SHP77 (cell line): ENCODE measurements at regions not wholly inside any gene's neighbourhood (a gene's known extent, or its start where the extent isn't known, plus 50 kb on each side); places are given as distances from the start of the nearest gene placed in this dataset.
A peak's percentile ranks its signal among the peaks of the same experiment; 100 is the strongest.

Experiments
- DNase-seq, 2 experiments: peaks; one replicate each; lab custom pipeline; 2025; lab: John Stamatoyannopoulos, UW

DNA sequence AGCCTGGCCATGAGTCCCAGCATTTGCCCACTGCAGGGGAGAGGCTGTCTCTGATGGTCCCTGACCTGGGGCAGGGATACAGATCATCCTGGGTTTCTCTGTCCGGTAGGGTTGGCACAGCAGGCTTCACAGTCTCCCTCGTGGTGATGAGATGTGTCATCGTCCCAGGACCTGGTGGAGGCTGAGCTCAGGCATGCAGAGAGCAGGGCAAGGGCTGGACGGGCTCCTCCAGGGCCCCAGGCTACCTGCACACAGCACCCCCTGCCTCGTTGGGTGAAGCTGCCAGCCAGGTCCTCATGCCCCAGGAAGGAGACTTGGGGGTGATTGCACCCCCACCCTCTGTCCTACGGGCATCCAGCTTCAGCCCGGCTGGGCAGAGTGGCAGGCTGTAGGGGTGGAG, 155.8 kb upstream of the GSE1 start:
- no peak for DNase-seq

DNA sequence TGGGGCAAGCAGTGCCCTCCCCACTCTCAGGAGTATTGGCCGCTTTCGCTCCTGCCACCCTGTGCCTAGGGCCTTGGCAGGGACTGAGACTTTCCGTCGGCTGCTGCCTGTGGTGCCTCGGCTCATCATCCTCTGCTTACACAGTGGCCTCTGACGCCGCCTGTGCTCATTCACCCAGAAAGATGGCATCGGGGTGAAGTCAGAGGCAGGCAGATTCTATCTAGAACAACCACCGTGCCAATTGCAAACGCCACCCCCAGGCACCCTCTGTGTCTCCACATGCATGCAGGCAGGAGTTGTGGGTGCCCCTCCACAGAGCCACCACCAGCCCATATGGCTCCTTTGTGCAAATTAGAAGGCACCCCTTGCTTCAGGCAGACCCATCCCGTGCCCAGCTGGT, 154.2 kb upstream of the GSE1 start:
- DNase-seq = peak in 1 of 2 experiments; percentile 55

DNA sequence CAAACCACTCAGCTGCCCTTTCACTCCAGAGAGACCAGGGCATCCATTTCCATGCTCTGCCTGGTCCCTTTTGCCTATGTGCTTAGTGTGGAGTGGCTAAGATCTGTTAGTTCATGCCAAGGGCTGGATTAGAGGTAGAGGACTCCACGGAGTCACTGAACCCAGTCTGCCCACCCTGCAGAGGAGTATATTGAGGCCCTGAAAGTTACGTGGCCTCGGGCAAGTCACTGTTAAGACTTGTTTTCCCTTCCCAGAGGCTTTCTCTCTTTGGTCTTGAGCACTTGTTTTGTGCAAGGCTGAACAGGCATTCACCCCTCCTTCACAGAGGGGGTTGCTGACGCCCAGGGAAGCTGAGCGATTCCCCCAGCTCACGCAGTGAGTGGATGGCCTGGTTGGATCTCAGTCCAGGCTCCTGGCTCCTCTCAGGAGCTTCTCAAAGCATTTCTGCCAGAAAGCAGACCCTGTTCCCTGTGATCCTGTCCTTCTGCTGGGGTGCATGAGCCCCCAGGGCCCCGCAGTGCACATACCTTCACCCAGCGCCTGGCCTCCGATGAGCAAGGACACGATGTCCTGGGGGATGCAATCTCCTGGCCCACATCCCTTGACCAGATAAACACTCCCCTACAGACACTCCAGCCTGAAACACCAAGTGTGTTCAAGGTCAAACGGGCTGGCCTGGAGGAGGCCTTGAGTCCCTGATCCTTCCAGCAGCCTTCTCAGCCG, 153.4 kb upstream of the GSE1 start:
- DNase-seq = no peak

GRCh38 chr16:85460252-85461021, 152.7 kb upstream of the GSE1 start:
- no peak for DNase-seq

DNA sequence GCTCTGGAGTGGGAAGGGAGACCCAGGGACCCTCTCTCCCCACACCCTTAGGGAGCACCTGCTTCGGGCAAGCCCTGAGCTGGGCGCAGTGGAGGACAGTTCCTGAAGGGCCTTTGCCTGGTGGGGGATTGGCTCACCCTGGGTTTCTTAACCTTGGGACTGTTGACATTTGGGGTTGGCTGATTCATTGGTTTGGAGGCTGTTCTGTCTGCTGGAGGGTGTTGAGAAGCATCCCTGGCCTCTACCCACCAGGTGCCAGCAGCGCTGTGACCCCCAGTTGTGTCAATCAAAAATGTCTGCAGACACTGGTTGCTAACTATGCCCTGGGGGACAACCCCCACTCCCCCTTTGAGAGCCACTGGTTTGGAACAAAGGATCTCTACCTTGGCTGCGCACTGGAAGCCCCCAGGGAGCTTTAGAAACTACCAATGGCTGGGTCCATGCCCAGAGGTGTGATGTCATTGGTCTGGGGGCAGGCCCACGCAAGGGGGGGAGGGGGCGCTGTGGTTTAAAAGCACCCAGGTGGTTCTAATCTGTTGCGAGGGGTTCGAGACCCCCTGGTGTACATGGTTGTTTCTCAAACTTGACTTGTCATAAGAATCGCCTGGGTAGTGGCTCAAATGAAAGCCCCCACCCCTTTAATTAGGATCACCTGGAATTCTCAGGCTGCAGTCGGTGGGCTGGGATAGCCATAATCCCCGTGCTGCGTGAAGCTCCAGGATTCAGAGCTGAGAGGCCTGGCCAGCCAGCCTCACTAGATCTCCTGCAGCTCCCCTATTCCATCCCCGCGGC, 151.9 kb upstream of the GSE1 start:
- DNase-seq = peak; percentile 48 to 74

- peak; percentile 63 to 65 for DNase-seq
Observed at GRCh38 chr16:85461814-85462713, 151.1 kb upstream of the GSE1 start.

GRCh38 chr16:85462714-85463611, 150.2 kb upstream of the GSE1 start:
- DNase-seq = no peak

GRCh38 chr16:85463672-85464382, 149.3 kb upstream of the GSE1 start:
- DNase-seq = no peak

- DNase-seq = no peak
Observed at GRCh38 chr16:85464383-85465305, 148.5 kb upstream of the GSE1 start.

DNA sequence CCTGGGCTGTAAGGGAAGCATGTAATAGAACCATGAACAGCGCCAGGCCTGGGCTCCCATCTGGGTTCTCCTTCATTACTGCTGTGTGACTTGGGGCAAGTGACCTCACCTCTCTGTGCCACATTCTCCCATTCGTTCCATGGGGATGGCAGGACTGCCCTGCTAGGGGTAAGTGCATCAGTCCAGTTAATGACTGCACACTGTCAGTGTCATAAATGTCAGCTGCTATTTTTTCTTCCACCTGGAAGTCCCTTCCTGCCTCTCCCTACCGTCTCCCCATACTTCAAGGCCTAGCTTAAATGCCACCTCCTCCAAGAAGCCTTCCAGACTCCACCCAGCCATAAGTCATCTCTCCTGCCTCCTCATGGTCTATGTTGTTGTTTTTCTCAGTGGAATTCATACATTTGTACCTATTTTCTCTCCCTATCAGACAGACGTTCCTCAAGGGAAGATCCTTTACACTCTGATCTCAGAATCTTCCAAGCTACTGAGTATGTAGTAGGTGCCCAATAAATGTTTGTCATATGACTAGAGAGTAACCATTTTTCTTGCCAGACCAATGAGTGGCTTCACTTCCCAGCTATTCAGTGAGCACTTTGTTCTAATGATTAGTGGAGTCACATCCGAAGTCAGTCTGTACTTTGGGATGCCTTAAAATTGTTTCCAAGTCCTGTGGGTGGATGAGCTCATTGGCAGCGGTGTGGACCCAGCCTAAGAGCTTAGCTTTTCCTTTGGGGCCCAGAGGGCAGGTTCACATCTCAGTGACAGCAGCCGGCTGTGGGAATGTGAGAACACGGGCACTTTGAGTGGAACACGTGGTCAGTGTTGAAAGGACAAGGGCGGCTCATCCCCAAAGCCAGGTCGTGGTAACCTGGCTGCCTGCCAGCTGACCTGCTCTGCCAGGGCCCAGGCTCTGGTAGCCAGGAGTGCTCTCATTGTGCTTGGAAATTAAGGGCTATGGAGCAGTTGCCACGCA, 147.5 kb upstream of the GSE1 start:
- DNase-seq = peak; percentile 73 to 75

GRCh38 chr16:85466304-85466700, 146.8 kb upstream of the GSE1 start:
- no peak for DNase-seq

- DNase-seq = no peak
Observed at GRCh38 chr16:85466989-85467388, 146.1 kb upstream of the GSE1 start.

DNA sequence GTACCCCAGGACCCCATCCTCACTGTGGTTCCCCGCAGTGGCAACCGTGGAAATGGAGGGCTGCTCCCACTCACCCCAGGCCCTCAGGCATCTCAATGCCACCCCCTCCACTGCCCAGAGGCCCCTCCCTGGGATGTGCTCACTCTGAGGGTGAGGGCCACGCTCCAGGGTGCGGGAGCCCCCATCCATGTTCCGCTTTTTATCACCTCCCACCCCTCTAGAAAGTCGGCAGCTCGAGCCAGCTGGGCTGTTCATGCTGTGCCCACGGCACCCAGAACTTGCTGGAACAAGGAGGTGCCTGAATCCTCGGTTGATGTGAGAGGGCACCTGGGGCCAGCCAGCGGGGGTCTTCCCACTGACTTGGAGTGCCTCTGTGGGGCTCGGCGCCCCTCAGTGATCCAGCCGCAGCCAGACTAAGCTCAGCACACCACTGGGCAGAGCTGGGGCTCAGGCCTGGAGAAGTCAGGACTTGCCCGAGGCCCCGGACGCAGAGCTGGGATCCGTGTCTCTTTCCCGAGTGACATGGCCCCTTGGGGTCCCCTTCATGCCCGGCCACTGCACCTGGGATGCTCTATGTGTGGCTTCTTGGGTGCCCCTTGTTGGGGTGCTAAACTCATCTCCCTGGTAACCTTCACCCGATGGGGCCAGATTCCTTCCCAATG, 143.1 kb upstream of the GSE1 start:
- no peak for DNase-seq

DNA sequence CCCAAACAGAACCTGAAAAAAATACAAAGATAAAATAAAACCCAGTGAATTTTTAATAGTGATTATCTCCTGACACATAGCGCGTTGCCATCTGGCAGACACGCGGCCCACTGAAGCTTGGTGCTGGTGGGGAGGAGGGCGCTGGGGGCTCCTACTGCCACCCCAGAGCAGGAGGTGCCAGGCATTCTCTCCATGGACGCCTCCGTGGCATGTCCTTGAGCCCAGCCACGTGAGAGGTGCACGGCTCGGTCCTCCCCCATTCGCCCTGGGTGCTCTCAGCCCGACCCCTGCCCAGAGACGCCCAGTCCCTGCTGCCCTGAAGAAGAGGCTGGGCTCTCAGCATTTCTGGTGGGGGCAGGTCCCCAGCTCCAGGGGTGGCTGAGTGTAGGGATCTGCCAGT, 142.2 kb upstream of the GSE1 start:
- no peak for DNase-seq

DNA sequence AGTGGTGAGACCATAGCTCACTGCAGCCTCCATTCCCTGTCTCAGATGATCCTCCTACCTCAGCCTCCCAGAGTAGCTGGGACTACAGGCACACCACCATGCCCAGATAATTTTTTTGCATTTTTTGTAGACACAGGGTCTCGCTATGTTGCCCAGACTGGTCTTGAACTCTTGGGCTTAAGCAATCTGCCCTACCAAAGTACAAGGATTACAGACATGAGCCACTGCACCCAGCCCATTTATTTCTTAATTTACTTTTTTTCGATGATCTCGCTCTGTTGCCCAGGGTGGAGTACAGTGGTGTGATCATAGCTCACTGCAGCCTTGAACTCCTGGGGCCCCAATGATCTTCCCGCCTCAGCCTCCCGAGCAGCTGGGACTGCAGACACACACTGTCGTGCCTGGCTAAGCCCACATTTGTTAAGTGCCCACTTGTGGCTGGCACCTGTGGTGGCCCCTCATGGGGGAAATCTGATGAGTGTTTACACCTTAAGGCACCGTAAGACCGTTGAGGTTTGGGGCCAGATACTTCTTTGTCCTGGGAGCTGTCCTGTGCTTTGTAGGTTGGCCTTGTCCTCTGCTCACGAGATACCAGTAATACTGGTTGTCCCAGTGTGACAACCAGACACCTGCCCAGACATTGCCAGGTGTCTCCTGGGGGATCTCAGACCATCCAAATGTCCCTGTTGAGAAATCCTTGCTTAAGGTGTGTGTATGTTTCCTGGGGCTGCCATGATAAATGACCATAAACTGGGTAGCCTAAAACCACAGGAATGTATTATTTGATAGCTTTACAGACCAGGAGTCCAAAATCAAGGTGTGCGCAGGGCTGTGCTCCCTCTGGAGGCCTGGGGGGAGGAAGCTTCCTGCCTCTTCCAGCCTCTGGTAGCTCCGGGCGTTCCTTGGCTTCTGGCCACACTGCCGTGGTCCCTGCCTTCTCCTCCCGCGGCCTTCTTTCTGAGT, 141.4 kb upstream of the GSE1 start:
- peak; percentile 29 to 48 for DNase-seq

DNA sequence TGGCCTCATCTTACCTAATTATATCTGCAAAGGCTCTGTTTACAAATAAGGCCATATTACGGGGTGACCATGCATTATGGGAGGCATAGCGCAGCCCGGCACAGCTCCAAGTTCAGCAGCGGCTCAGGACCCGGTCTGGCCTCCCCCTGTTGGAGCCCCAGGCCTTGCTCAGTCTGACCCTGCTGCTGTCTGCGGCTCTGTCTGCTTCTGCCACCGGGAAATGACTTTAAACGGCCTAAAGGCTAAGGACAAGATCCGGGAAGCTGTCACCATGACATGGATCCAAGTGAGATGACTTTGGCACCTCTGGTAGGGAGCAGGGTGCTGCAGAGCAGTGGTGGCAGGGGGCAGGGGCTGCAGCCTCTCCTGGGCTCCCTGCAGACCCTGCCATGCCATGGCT, 140.6 kb upstream of the GSE1 start:
- no peak for DNase-seq
